ENCODE measurements at regions not wholly inside any gene's neighbourhood (a gene's known extent, or its start where the extent isn't known, plus 50 kb on each side); places are given as distances from the start of the nearest gene placed in this dataset.

GRCh38 chr5:110048491-110048890 is 358.8 kb downstream of the MAN2A1 start:
- CTCF ChIA-PET, result no interaction called here
- TF ChIP-seq SIN3A (IDR thresholded peaks at IDR 0.05; ENCODE audit: borderline replicate concordance, insufficient read depth, low read depth, low read length) (no peak), CTCF (IDR thresholded peaks at IDR 0.05) (no peak), POLR2AphosphoS5 (IDR thresholded peaks at IDR 0.05; ENCODE audit: low read depth, low read length) (no peak), REST (IDR thresholded peaks at IDR 0.05; ENCODE audit: insufficient read depth in 1 of 2, low read depth in 2 of 2, low read length in 1 of 2) (no peak), TCF7L2 (IDR thresholded peaks at IDR 0.05; ENCODE audit: low read depth, low read length) (no peak)
- in situ Hi-C loops (cut with HindIII; ENCODE audit: low pct_unique_long_range_greater_than_20kb, low sequenced_read_pairs), result no loop called here
- ATAC-seq (no peak), DNase-seq (ENCODE audit: low read depth, low spot score) (no peak)
- no peaks in the 10 kb centered on the region for H3K36me3 ChIP-seq (ENCODE audit: control insufficient read depth, insufficient read depth, low read length)
- no peaks in the 10 kb centered on the region for H3K9me3 ChIP-seq (ENCODE audit: control insufficient read depth, insufficient read depth, low read depth, low read length)
- POLR2A ChIA-PET, result no interaction called here
- intact Hi-C loops (cut with micrococcal nuclease; ENCODE audit: unreplicated experiment), result no loop called here
- no peaks in the 10 kb centered on the region for H3K4me1 ChIP-seq (ENCODE audit: control insufficient read depth, insufficient read depth, low read length)
- no peak overlapping the region for H3K4me3 ChIP-seq (ENCODE audit: low read depth in 2 of 2, low read length in 2 of 2)
- BruUV-seq (replicated peaks), result no TSS peak
- H3K27ac ChIP-seq (ENCODE audit: low read length), result no peak overlapping the region
- H3K27me3 ChIP-seq (ENCODE audit: control insufficient read depth, insufficient read depth, low read length), result no peaks in the 10 kb centered on the region

GRCh38 chr5:110049816-110050215 is 360.1 kb downstream of the MAN2A1 start:
- POLR2A ChIA-PET, result no interaction called here
- ATAC-seq, result no peak
- CTCF ChIA-PET, result no interaction called here
- TF ChIP-seq CTCF (IDR thresholded peaks at IDR 0.05), result no peak
- TF ChIP-seq REST (IDR thresholded peaks at IDR 0.05; ENCODE audit: insufficient read depth in 1 of 2, low read depth in 2 of 2, low read length in 1 of 2), result no peak
- no peak for TF ChIP-seq POLR2AphosphoS5 (IDR thresholded peaks at IDR 0.05; ENCODE audit: low read depth, low read length)
- TF ChIP-seq TCF7L2 (IDR thresholded peaks at IDR 0.05; ENCODE audit: low read depth, low read length), result no peak
- TF ChIP-seq SIN3A (IDR thresholded peaks at IDR 0.05; ENCODE audit: borderline replicate concordance, insufficient read depth, low read depth, low read length), result no peak
- no TSS peak for BruUV-seq (replicated peaks)
- Histone ChIP-seq H3K27ac (ENCODE audit: low read length) (no peak overlapping the region), H3K4me1 (ENCODE audit: control insufficient read depth, insufficient read depth, low read length) (no peaks in the 10 kb centered on the region), H3K27me3 (ENCODE audit: control insufficient read depth, insufficient read depth, low read length) (no peaks in the 10 kb centered on the region), H3K36me3 (ENCODE audit: control insufficient read depth, insufficient read depth, low read length) (no peaks in the 10 kb centered on the region), H3K9me3 (ENCODE audit: control insufficient read depth, insufficient read depth, low read depth, low read length) (no peaks in the 10 kb centered on the region), H3K4me3 (ENCODE audit: low read depth in 2 of 2, low read length in 2 of 2) (no peak overlapping the region)
- intact Hi-C loops (cut with micrococcal nuclease; ENCODE audit: unreplicated experiment), result no loop called here
- no peak for DNase-seq (ENCODE audit: low read depth, low spot score)
- in situ Hi-C loops (cut with HindIII; ENCODE audit: low pct_unique_long_range_greater_than_20kb, low sequenced_read_pairs), result no loop called here

Data from Panc1 (cell line).